GM19328 (cell line): ENCODE measurements at regions not wholly inside any gene's neighbourhood (a gene's known extent, or its start where the extent isn't known, plus 50 kb on each side); places are given as distances from the start of the nearest gene placed in this dataset.

Experiments
- ATAC-seq: cut with Tn5 transposase; IDR thresholded peaks from one replicate; pipeline ENCODE4 v1.9.1; 2021; ENCODE audit warnings: mild to moderate bottlenecking, moderate library complexity; ENCODE audit not compliant: unreplicated experiment

DNA sequence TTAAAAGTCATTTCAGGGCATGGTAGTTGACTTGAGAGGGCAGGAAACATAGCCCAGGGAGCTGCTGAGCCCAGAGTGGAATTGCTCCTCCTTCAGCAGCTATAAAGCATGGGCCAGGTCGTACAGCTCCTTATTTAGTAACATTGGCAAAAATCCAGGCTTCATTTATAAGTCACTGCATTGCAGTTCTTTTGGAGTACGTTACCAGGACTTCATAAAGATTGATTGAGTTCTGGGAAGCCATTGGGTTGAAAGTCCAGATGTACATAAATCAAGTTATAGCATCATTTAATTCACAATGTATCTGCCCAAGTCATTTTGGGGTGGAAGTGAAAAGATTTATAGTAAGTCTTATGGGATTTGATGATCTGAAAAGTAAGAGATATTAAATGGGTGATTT, 53.0 kb upstream of the ANKEF1 start:
- ATAC-seq, result no peak

DNA sequence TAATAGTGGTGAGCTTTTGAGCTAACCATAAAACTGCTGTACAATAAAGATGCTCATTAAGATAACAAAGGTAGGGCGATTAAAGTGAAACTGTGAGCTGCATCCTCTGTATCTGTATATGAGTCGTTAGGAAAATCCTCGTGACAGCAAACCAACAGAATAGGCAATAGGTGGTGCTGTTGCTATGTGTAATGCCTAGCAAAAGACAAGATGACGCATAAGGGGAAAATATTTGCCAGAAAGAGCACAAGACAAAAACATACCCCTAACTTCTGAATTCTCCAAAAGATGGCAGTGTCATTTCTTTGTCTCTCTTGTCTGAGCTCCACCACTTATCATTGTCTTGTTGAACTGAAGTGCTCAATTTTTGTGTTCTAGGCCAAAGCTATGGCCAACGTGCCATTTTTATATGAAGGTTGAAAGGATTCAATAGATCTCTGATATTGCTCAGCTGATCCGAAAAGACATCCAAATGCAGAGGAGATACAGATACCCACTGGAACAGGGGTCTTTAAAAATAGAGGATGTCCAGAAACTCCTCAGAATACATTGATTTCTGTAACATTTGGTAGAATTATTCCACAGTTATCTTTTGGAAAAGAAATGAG, 56.3 kb upstream of the ANKEF1 start:
- peak; percentile 98 for ATAC-seq

DNA sequence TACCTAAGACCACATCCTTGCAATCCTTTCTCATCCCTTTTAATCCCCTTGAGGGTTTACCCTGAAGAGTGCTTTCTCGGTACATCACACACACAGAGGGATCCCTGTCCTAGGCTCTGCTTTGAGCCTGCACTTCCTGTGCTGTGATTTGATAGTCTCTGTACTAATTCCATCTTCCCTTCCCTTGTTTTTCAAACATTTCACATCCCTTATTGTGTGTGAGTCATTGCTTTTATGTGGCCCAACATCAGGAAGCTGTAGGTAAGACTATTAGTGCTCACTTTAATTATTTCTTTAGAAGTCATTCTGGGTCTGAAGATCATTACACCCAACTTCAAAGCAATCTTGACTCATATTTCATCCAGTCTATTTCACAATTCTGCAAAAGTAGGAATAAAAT, 57.2 kb upstream of the ANKEF1 start:
- no peak for ATAC-seq

DNA sequence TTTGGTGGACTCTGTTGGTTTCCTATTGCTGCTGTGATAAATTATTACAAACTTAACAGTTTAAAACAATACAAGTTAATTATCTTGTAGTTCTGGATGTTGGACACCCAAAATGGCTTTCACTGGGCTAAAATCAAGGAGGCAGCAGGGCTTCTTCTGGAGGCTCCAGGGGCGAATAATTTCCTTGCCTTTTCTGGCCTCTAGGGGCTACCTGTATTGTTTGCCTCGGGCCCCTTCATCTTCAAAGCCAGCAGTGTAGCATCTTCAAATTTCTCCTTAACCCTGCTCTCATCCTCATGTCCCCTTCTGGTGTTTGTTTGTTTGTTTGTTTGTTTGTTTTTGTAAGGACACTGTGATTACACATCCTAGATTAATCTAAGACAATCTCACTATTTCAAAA, 60.5 kb upstream of the ANKEF1 start:
- ATAC-seq, result no peak

DNA sequence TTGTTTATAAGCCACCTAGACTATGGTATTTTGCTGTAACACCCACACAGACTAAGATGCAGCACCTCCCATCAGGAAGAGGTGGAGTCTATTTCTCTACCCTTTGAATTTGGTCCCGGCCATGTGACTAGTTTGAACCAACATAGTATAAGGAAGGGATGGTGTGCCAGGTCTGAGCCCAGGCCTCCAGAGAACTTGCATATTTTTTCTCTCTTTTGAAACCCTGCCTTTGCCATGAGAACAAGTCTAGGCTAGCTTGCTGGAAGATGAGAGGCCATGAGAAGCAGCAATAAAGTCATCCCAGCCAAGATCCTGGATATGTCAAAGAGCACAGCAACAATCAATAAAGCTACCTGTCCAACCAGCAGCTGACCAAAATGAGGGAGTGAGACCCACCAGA, 63.0 kb upstream of the ANKEF1 start:
- no peak for ATAC-seq

DNA sequence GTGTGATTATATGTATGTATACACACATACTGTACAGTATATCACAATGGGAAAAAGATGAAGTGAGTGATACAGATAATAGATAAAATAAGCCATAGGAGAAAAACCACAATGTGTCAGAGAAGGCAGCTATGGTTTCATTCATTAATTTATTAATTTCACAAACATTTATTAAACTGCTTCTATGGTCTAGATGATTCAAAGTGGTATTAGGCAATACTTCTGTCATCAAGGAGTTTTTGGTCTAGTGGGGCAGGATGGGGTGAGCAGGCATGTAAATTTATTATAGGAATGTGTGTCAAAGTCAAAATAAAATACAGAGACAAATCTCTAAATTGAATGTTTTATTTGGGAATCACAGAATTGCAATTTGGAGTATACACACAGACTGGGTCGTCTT, 65.2 kb upstream of the ANKEF1 start:
- no peak for ATAC-seq

DNA sequence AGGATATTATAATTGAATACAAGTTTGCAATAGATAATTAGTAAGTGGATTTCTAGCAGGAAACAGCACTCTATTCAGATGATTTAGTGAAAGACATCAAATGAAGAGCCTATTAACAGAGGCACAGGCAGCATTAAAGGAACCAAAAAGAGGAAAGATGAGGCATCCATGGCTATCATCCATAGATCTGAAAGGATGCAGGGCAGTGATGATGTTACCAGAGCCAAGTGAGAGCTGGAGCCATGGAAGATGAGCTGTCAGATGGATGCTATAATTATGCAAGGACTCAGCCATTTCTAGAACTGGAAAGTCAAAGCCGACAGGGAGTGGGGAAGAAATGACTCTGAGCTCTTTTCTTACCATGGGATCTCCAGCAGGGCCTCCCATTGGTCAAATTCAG, 66.8 kb upstream of the ANKEF1 start:
- ATAC-seq, result no peak

DNA sequence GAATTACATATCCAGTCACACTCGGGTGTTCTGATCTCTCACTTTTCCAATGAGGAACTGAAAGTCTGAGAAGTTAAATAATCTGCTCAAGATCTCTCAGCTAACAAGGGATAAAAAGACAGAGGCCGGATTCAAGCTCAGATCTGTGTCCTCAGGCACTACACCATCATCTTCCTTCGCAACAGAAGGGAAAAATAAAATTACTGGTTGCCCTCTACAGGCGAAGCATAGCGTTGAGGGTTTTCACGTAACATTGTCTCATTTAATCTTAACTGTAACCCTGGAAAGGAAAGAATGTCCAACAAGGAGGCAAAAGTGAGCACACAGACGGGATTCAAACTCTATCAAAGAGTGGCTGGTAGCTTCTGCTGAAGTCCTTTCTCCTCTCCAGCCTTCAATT, 67.8 kb upstream of the ANKEF1 start:
- no peak for ATAC-seq

DNA sequence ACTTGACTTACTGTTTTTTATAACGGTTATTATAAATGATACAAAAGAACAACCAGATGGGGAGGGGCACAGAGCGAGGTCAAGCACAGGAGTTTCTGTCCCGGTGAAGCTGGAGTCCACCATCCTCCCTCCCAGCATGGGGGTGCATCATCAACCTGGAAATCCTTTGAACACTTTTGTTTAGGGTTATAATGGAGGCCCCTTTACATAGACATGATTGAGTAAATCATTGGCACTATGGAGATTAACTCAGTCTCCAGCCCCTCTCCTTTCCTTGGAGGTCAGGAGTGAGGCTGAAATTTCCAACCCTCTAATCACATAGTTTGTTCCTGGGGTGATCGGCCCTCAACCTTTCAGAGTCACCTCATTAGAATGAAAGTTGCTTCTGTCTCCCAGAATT, 71.8 kb upstream of the ANKEF1 start:
- ATAC-seq, result no peak

DNA sequence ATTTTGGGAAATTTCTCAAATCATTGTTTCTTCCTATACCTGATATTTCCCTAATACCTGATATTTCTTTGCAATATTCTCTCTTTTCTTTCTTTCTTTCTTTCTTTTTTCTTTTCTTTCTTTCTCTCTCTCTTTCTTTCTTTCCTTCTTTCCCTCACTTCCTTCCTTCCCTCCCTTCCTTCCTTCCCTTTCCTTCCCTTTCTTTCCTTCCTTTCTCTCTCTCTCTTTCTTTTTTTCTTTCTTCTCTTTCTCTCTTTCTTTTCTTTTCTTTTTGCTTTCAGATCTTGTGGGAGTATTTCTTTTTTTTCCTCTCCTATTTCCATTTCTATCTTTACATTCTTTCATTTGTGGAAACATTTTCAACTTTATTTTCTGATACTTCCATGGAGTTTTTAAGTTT, 76.1 kb upstream of the ANKEF1 start:
- no peak for ATAC-seq

DNA sequence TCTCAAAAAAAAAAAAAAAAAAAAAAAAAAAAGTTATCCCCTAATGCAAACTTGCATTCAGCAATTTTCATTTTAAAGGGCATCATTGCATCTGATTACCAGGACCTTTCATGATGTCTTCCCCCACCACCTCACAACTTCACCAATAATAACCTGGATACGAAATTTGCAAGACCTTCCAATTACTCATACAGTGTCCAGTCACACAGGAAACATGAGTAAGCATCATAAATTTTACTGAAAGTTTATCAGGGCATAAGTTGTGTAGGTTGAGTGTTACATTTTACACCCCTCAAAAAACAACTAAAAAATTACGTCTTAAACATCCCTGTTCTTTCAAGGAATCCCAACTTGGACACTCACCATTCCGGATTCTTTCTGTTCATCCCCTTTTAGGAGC, 79.1 kb upstream of the ANKEF1 start:
- ATAC-seq, result no peak

DNA sequence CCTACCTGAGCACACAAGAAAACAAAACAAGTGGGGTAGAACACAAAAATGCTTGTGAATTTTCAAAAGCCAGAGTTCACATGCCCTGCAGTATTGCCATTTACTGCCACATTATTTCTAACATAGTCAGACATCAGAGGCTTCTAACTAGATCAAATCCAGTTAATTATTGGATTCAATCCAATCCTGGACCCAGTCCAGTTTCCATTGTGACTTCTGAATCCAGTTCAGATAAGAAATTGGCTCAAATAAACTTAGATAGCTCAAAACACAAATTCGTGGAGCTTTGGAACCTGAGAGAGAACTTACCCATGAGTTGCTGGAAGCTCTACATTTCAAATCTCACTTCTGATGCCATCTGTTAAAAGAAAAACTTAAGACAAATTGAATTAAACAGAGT, 85.2 kb upstream of the ANKEF1 start:
- ATAC-seq, result no peak

DNA sequence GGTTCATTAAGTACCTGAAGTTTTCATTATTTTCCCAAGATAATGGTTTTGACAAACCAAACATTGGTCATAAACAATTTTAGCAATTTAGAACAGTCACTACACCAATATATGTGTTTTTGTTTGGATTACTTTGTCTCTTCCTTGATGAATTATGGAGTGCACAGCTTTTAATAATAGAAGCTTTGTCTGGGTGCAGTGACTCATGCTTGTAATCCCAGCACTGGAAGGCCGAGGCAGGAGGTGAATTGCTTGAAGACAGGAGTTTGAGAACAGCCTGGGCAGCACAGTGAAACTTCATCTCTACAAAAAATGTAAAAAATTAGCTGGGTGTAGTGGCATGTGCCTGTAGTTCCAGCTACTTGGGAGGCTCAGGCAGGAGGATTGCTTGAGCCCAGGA, 89.4 kb upstream of the ANKEF1 start:
- no peak for ATAC-seq

DNA sequence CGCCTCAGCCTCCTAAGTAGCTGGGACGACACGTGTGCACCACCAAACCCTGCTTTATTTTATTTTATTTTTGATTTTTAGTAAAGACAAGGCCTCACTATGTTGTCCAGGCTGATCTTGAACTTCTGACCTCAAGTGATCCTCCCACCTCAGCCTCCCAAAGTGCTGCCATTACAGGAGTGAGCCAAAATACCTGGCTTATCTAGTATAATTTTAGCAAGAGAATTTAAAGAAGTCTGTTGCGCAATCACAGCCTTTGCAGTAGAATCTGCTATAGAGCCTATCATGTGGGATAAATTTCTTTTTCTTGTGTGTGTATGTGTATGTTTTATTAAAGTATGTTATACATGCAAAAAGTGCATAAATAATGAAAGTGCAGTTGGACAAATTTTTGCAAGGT, 92.1 kb upstream of the ANKEF1 start:
- no peak for ATAC-seq

DNA sequence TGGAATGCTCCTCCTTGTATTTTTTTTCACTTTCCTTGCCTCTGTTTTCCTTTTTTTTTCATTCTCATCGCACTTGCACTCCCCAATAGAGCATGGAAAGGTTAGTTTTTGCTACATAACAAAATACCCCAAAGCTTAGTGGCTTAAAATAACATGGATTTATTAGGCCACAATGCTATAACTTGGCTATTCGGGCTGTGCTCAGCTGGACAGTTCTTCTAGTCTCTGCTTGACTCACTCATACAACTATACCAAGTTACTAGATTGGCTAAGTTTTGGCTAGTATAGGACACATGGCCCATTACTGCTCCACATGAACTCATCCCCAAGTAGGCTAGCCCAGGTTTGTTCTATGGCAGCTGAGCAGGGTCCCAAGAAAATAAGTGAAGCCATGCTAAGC, 94.5 kb upstream of the ANKEF1 start:
- ATAC-seq, result no peak

DNA sequence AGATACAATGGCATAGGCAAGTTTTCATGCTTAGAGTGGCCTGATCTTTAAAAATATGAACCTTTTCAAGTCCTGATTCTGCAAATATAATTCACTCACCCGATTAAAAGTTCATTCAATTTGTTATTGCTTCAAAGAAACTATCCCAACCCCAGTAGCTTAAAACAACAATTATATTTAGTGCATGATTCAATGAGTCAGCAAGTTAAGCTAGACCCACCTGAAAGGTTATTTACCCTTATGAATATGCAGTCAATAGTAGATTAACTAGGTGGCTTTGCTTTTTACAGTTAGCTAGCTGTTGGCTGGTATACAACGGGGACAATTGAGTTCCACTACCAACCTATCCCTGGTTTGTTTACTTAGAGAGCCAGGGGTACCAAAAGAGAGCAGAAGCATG, 95.6 kb upstream of the ANKEF1 start:
- no peak for ATAC-seq

DNA sequence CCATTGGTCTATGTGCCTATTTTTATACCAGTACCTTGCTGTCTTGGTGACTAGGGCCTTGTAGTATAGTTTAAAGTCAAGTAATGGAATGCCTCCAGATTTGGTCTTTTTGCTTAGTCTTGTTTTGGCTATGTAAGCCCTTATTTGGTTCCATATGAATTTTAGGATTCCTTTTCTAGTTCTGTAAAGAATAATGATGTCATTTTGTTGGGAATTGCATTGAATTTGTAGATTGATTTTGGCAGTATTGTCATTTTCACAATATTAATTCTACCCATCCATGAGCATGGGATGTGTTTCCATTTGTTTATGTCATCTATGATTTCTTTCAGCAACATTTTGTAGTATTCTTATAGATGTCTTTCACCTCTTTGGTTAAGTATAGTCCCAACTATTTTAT, 96.4 kb upstream of the PAK5 start:
- no peak for ATAC-seq

DNA sequence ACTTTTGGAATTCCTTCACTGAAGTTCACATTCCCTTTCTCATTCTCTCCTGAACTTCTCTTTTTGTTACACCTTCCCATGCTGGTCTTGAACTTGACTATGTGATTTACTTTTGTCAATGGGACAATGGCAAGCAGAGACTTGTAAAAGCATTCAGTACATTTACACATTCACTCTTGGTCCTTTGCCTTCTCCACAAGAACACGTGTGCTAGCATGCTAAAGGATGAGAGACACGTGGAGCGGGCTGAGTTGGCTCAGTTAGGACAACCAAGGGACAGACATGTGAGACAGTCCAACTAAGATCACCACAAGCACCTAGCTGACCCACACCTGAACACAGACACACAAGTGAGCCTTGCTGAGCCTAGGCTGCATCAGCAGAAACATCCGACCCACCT, 91.3 kb upstream of the PAK5 start:
- no peak for ATAC-seq

DNA sequence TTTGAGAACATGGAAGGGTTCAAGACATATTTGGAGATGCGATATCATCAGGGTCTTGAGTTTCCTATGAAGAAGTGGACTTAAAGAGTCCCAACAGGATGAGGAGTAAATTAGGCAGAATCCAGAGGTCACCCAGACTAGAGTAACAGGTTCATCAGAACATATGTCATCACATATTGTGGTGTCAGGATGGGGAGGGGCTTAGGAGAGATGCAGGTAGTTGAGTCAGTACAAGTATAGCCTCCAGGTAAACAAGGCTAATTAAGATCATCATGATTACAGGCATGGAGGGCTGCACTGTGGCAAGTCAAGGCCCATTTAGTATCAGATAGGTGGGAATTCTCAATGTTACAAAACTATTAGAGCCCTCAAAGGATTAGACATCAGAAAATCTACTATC, 90.1 kb upstream of the PAK5 start:
- no peak for ATAC-seq

DNA sequence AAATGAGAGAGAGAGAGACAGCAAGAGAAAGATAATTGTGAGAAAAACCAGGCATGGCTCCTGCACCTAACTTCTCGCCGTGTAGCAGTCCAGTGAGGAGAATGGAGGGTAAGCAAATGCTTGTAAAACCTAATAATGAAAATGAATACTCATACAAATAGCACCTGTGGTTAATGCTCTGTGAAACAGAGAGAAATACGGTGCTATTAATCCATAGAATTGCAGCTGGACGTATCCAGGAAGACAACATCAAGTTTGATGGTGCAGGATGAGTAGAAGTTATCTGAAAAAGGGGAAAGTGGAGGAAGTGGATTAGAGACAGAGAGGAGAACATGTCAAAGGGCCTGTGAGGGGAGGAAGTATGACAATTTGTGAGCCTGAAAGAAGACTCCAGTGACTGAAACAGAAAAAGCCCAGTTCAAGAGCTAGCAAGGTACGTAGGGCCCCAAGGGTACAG, 89.4 kb upstream of the PAK5 start:
- peak; percentile 71 for ATAC-seq

DNA sequence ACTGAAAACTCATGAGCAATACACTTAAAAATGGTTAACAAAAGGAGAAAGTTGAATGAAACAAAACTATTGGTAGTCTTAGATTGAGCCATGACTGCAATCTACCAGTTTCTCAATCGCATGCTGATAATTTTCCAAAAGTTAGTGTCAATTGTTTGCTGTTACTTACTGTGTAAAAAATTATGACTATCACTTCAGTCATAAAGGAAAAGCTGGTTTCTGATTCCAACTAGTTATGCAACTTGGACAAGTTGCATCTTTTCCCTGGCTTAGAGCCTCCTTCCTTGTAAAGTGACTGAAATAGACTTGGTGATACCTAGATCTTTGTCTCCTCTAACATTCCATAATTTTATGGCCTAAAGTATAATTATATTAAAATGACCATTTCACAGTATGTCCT, 88.3 kb upstream of the PAK5 start:
- no peak for ATAC-seq

DNA sequence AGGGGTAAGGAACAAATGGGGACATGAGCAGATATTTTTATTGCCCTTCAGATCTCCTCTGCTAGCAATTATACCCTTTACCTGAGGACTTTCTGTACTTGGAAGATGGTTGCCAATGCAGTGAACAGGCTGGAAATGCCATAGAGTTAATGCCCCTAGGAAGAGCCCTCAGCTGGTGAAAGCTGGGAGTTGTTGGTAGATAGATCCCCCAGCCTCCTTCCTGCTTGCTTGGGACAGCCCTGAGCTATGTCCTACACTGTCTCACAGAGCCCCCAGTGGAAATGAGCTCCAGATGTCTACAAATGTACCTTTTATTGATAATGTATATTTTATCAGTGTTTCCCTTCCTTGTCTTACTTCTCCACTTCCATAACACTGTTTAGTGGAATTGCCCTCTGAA, 87.6 kb upstream of the PAK5 start:
- ATAC-seq, result no peak

DNA sequence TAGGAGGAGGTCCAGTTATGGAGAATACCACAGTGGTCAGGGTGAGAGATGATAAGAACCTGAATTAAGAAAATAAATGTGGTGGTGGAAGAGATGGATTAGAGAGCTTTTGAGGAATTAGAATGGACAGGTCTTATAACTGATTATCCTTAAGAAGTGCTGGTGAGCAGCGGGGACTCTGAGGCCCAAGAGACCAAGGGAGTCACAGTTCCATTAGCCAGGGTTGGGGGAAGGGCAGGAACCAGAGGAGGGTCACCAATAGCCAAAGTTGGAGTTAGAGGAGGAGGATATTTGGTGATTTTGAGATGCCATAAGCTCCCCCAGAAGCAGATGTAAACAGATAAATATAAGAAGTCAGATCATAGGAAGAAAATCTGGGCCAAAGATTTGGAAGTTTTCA, 87.1 kb upstream of the PAK5 start:
- ATAC-seq, result no peak

DNA sequence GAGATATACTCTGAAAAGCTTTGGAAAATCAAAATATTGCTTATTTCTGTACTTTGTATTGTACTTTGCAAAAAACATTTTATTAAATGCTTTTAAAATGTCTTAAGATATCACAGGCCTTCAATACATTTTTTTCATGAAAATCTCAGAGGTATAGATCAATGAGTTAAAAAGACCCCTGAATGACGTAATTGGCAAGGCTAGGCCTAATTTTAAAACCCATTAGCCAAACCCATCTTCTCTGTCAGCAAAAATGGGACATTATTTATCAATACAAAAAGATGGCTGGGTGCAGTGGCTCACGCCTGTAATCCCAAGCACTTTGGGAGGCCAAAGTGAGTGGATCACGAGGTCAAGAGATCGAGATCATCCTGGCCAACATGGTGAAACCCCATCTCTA, 84.8 kb upstream of the PAK5 start:
- ATAC-seq, result no peak
